ENCODE measurements at regions not wholly inside any gene's neighbourhood (a gene's known extent, or its start where the extent isn't known, plus 50 kb on each side); places are given as distances from the start of the nearest gene placed in this dataset.

- Histone ChIP-seq H3K27me3 (ENCODE audit: insufficient read depth, low read length) (no peaks in the 10 kb centered on the region), H3K36me3 (ENCODE audit: control insufficient read depth in 1 of 2, insufficient read depth in 2 of 2, low read length in 2 of 2) (no peaks in the 10 kb centered on the region), H2AFZ (ENCODE audit: low read depth, low read length, poor library complexity, severe bottlenecking) (peak overlapping the region; percentile 90), H3K4me2 (ENCODE audit: low read length) (peak overlapping the region; percentile 51), H4K20me1 (ENCODE audit: insufficient read depth) (no peaks in the 10 kb centered on the region), H3K27ac (ENCODE audit: low read depth, low read length) (no peak overlapping the region), H3K9me3 (ENCODE audit: control insufficient read depth in 1 of 2, insufficient read depth in 1 of 2, low read depth in 1 of 2, low read length in 2 of 2) (no peaks in the 10 kb centered on the region), H3K9ac (ENCODE audit: low read length) (no peak overlapping the region), H3K4me1 (ENCODE audit: control insufficient read depth in 1 of 2, insufficient read depth in 2 of 2, low read length in 2 of 2) (peaks cover 8 to 12% of the 10 kb centered on the region in 2 experiments; a peak in 3 of 4 replicates), H3K4me3 (replicated peaks in 1 of 2; ENCODE audit: low read depth in 1 of 2, low read length in 2 of 2) (no peak overlapping the region), H3K9me2 (ENCODE audit: insufficient read depth) (no peaks in the 10 kb centered on the region), H3K79me2 (ENCODE audit: insufficient read depth, low read length) (no peaks in the 10 kb centered on the region)
- peak; percentile 70 for ATAC-seq
- POLR2A ChIA-PET: no interaction called here
- RAD21 ChIA-PET (ENCODE audit: low non-redundant PET in 1 of 2, low total read pairs in 2 of 2, uncharacterized antibody in 2 of 2, unreplicated experiment in 2 of 2): no interaction called here
- no peak for DNase-seq (ENCODE audit: low read depth, low spot score)
- TF ChIP-seq REST (IDR thresholded peaks at IDR 0.05; ENCODE audit: low read depth) (no peak), ATF3 (IDR thresholded peaks at IDR 0.05) (no peak), CBX3 (IDR thresholded peaks at IDR 0.05; ENCODE audit: low read depth) (no peak), TCF7L2 (IDR thresholded peaks at IDR 0.05; ENCODE audit: borderline replicate concordance, extremely low read depth, insufficient read depth, insufficient read length) (no peak), SRF (IDR thresholded peaks at IDR 0.05; ENCODE audit: low read depth) (no peak), FOSL1 (IDR thresholded peaks at IDR 0.05; ENCODE audit: low read depth) (no peak), ZNF274 (IDR thresholded peaks at IDR 0.05; ENCODE audit: low read depth, low read length) (no peak), SP1 (IDR thresholded peaks at IDR 0.05; ENCODE audit: low read depth) (no peak), ZFX (IDR thresholded peaks at IDR 0.05) (no peak), EGR1 (IDR thresholded peaks at IDR 0.05; ENCODE audit: low read depth) (no peak), POLR2AphosphoS5 (IDR thresholded peaks at IDR 0.05; ENCODE audit: low read depth, low read length) (no peak), ELF1 (IDR thresholded peaks at IDR 0.05; ENCODE audit: borderline replicate concordance, low read depth) (no peak)
- CTCF ChIA-PET: no interaction called here
- intact Hi-C loops (cut with micrococcal nuclease): no loop called here
- no TSS peak for BruUV-seq (replicated peaks)
These were observed 96.0 kb upstream of the BDNF start for GRCh38 chr11:27795955-27796861.
